GM12891 (cell line): ENCODE measurements at regions not wholly inside any gene's neighbourhood (a gene's known extent, or its start where the extent isn't known, plus 50 kb on each side); places are given as distances from the start of the nearest gene placed in this dataset.

Experiments used
- POLR2A ChIP-seq: IDR thresholded peaks from 2 replicates; pipeline ENCODE4 v1.6.1; 2011; ENCODE audit warnings: low read depth, low read length, control low read depth
- POLR2AphosphoS5 ChIP-seq: IDR thresholded peaks from 2 replicates; pipeline ENCODE4 v1.6.1; 2011; ENCODE audit warnings: low read depth, low read length, control low read depth
- TAF1 ChIP-seq: IDR thresholded peaks from 2 replicates; pipeline ENCODE4 v1.6.1; 2011; ENCODE audit warnings: low read depth, low read length, control low read depth

- TF ChIP-seq POLR2AphosphoS5 (no peak), POLR2A (no peak), TAF1 (no peak)
Measured at GRCh38 chr1:81201779-81202178, 599.0 kb upstream of the ADGRL2 start.
